ENCODE measurements at regions not wholly inside any gene's neighbourhood (a gene's known extent, or its start where the extent isn't known, plus 50 kb on each side); places are given as distances from the start of the nearest gene placed in this dataset.

DNA sequence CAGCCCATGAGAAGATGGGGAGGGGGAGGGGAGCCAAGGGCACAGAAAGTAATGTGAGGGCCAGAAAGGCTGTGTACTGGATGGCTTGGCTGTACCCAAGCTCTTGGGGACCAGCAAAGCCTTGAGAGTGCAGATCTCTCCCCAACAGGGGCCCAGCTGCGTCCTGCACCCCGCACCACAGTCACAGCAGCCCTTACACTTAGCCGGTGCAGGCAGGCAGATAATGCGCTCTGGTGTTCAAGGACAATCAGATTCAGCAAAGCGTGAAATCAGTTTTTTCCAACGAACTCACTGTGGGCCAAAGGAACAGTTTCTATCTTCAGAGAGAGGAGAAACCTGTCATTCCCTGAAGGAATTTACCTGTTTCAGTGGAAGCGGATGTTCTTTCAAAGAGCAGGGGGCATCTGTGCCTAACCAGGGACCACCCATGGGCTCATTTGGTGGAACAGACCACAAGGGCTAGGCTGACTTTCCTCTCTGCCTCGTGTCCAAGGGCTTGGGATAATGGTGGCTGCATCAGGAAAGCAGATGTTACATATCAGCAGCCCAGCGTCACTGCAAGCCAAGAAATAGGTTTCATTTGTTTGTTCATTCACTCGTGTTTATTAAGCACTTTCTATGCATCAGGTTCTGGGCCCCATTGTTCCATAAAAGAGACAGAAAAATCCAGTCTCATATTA, 81.2 kb upstream of the SPON1 start:
- TF ChIP-seq, protein P1, sequence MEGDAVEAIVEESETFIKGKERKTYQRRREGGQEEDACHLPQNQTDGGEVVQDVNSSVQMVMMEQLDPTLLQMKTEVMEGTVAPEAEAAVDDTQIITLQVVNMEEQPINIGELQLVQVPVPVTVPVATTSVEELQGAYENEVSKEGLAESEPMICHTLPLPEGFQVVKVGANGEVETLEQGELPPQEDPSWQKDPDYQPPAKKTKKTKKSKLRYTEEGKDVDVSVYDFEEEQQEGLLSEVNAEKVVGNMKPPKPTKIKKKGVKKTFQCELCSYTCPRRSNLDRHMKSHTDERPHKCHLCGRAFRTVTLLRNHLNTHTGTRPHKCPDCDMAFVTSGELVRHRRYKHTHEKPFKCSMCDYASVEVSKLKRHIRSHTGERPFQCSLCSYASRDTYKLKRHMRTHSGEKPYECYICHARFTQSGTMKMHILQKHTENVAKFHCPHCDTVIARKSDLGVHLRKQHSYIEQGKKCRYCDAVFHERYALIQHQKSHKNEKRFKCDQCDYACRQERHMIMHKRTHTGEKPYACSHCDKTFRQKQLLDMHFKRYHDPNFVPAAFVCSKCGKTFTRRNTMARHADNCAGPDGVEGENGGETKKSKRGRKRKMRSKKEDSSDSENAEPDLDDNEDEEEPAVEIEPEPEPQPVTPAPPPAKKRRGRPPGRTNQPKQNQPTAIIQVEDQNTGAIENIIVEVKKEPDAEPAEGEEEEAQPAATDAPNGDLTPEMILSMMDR (IDR thresholded peaks at IDR 0.05; ENCODE audit: insufficient read depth, low read length, poor library complexity, severe bottlenecking) = no peak
- no peak for TF ChIP-seq EZH2phosphoT487 (conservative IDR thresholded peaks at IDR 0.05; ENCODE audit: low read length)

Data from SU-DHL-6 (cell line).